IPS DF 19.7 (cell line): ENCODE measurements at regions not wholly inside any gene's neighbourhood (a gene's known extent, or its start where the extent isn't known, plus 50 kb on each side); places are given as distances from the start of the nearest gene placed in this dataset.

Source experiments
- DNase-seq: peaks from one replicate; pipeline ENCODE4 v3.0.0-alpha.2; 2013; ENCODE audit warnings: low read depth, low spot score

GRCh38 chr10:101297901-101298486, 56.0 kb upstream of the BTRC start:
- no peak for DNase-seq

GRCh38 chr10:101299211-101299610, 54.8 kb upstream of the BTRC start:
- no peak for DNase-seq

GRCh38 chr10:101301111-101301731, 52.7 kb upstream of the BTRC start:
- no peak for DNase-seq

- no peak for DNase-seq
Measured at GRCh38 chr10:101303087-101303703, 50.8 kb upstream of the BTRC start.
